OCI-LY3 (cell line): ENCODE measurements at regions not wholly inside any gene's neighbourhood (a gene's known extent, or its start where the extent isn't known, plus 50 kb on each side); places are given as distances from the start of the nearest gene placed in this dataset.
A peak's percentile ranks its signal among the peaks of the same experiment; 100 is the strongest.

ENCODE experiments used
- H2AFZ ChIP-seq: fragments of 200-600, 300-600 bp; shearing (Covaris generic); 2 replicates; pipeline ENCODE4 v1.6.0; 2014; ENCODE audit warnings: antibody characterized with exemption, low read depth, low read length
- H3K27ac ChIP-seq: fragments of 200-600, 300-600 bp; sonication (generic); 2 replicates; pipeline ENCODE4 v1.5.1; 2014; ENCODE audit warnings: mild to moderate bottlenecking, low read length, moderate library complexity, mixed read lengths
- H3K27me3 ChIP-seq: fragments of 200-600, 300-600 bp; sonication (generic); 2 replicates; pipeline ENCODE4 v1.6.1; 2014; ENCODE audit warnings: low read depth, low read length, mixed read lengths
- H3K36me3 ChIP-seq: fragments of 200-600, 300-600 bp; sonication (generic); replicated peaks from 2 replicates; pipeline ENCODE3; 2014; ENCODE audit warnings: low read depth, low read length, mixed read lengths
- H3K4me1 ChIP-seq: fragments of 300-600, 200-600 bp; sonication (generic); 2 replicates; pipeline ENCODE4 v1.6.1; 2014; ENCODE audit warnings: low read length, mixed read lengths
- H3K4me2 ChIP-seq: fragments of 200-600, 300-600 bp; sonication (generic); 2 replicates; pipeline ENCODE4 v1.6.1; 2014; ENCODE audit warnings: low read length, mixed read lengths
- H3K4me3 ChIP-seq: fragments of 300-600, 200-600 bp; sonication (generic); 2 replicates; pipeline ENCODE4 v1.5.1; 2014; ENCODE audit warnings: antibody characterized with exemption, mild to moderate bottlenecking, low read length, moderate library complexity
- H3K79me2 ChIP-seq: fragments of 300-600, 200-600 bp; shearing (Covaris generic); 2 replicates; pipeline ENCODE4 v1.6.1; 2014; ENCODE audit warnings: mild to moderate bottlenecking, low read length, mixed read lengths
- H3K9ac ChIP-seq: fragments of 300-600, 200-600 bp; shearing (Covaris generic); 2 replicates; pipeline ENCODE4 v1.6.0; 2014; ENCODE audit warnings: mild to moderate bottlenecking, low read length, moderate library complexity
- H3K9me3 ChIP-seq: fragments of 200-600, 300-600 bp; shearing (Covaris generic); 2 replicates; pipeline ENCODE4 v1.6.1; 2014; ENCODE audit warnings: low read length, mixed read lengths; ENCODE audit not compliant: insufficient read depth
- H4K20me1 ChIP-seq: fragments of 200-600, 300-600 bp; sonication (generic); 2 replicates; pipeline ENCODE4 v1.6.1; 2016; ENCODE audit warnings: low read length, mixed read lengths; ENCODE audit not compliant: insufficient read depth
- EZH2phosphoT487 ChIP-seq: fragments of 200-600 bp; shearing (Covaris generic); IDR thresholded peaks from 2 replicates; pipeline ENCODE4 v1.6.1; 2018; ENCODE audit warnings: antibody characterized with exemption, mixed run types, low read depth
- TF ChIP-seq, protein P1 (sequence below): fragments of 200-600, 300-600 bp; sonication (generic); IDR thresholded peaks from 2 replicates; pipeline ENCODE4 v1.5.1; 2014; ENCODE audit warnings: antibody characterized with exemption, low read length, low read depth

DNA sequence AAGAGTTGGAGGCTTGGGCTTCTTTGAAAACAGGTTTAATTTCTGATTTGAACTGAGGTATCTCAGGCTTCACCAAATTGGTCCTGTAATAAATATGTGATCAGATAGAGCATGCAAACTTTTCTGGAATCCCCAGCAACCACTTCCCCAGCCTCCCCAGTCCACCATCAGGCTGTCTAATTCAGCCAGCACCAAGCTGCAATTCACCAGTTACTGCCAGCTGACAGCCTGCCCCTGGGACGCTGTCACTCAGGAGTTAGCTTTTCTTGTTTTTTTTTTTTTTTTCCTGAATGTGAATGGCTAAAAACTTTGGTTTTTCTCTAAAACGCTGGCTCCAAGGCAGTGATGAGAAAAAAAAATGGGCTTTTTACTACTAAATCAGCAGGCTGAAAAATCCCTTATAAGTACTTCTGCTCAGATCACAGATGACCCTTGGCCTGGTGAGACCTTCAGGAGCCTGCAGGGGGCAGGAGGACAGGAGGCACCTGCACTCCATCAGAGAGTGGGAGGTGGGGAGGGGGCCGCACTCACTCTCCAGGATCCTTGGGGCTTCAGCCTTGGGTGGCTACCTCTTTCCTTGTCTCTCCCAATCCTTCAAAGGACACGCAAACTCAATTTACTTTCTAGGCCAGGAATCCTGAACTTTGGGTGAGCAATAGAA, 349.4 kb downstream of the GATA3 start:
- no peak overlapping the region for H3K4me3 ChIP-seq
- no peak overlapping the region for H3K9ac ChIP-seq
- no peaks in the 10 kb centered on the region for H3K4me1 ChIP-seq
- H3K9me3 ChIP-seq, result no peaks in the 10 kb centered on the region
- no peak overlapping the region for H3K27ac ChIP-seq
- no peak overlapping the region for H3K4me2 ChIP-seq
- H3K79me2 ChIP-seq, result no peaks in the 10 kb centered on the region
- H4K20me1 ChIP-seq, result no peaks in the 10 kb centered on the region
- H3K27me3 ChIP-seq, result no peaks in the 10 kb centered on the region
- H2AFZ ChIP-seq, result no peak overlapping the region
- no peaks in the 10 kb centered on the region for H3K36me3 ChIP-seq
- no peak for TF ChIP-seq EZH2phosphoT487

DNA sequence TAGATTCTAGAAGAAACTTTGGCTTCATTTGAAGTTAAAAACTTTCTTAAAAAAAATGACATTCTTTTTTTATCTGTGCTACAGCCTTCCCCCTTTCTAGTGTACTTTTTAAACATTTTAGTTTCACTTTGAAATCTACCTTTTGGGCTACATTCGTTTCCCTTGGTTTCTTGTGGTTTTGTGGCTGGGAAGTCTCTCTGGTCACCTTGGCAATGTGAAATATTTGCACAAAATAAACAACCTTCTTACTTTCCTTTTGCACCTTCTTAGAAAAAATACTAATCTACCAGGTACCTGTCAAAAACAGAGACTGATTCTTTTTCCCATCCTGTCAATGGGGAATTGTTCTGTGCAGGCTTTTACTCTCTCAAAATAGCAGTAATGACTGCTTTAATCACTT, 350.2 kb downstream of the GATA3 start:
- H3K27ac ChIP-seq, result no peak overlapping the region

DNA sequence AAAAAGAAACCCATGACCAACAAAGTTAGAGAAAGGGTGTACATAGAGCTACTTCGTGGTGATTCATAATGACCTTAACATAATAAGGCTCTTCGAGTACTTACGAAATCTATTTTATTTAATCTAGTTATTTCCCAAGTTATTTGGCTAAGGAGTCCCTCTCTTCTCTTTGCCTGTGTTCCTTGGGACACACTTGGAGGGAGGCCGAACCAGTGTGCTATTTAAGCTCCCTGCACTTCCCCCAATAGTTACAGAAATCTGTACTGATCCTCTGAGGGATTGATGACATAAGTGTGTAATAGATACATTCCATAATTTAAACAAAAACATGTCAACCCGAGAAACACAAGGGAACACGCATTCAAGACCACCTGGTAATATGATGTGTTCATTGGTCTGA, 351.1 kb downstream of the GATA3 start:
- Histone ChIP-seq H3K27me3 (no peaks in the 10 kb centered on the region), H3K4me3 (no peak overlapping the region), H3K9ac (no peak overlapping the region), H3K27ac (no peak overlapping the region), H3K36me3 (no peaks in the 10 kb centered on the region), H3K4me1 (no peaks in the 10 kb centered on the region), H2AFZ (no peak overlapping the region), H3K4me2 (no peak overlapping the region), H3K79me2 (no peaks in the 10 kb centered on the region), H3K9me3 (no peaks in the 10 kb centered on the region), H4K20me1 (no peaks in the 10 kb centered on the region)
- TF ChIP-seq, protein P1, sequence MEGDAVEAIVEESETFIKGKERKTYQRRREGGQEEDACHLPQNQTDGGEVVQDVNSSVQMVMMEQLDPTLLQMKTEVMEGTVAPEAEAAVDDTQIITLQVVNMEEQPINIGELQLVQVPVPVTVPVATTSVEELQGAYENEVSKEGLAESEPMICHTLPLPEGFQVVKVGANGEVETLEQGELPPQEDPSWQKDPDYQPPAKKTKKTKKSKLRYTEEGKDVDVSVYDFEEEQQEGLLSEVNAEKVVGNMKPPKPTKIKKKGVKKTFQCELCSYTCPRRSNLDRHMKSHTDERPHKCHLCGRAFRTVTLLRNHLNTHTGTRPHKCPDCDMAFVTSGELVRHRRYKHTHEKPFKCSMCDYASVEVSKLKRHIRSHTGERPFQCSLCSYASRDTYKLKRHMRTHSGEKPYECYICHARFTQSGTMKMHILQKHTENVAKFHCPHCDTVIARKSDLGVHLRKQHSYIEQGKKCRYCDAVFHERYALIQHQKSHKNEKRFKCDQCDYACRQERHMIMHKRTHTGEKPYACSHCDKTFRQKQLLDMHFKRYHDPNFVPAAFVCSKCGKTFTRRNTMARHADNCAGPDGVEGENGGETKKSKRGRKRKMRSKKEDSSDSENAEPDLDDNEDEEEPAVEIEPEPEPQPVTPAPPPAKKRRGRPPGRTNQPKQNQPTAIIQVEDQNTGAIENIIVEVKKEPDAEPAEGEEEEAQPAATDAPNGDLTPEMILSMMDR, result no peak
- TF ChIP-seq EZH2phosphoT487, result no peak

More for the DNA sequence above, 350.2 kb downstream of the GATA3 start:
- H3K9me3 ChIP-seq, result no peaks in the 10 kb centered on the region
- no peak overlapping the region for H3K9ac ChIP-seq
- no peak for TF ChIP-seq EZH2phosphoT487
- TF ChIP-seq, protein P1, result no peak
- peak overlapping the region; percentile 17; the same call in 1 of the 2 replicates for H3K4me2 ChIP-seq
- H3K79me2 ChIP-seq, result no peaks in the 10 kb centered on the region
- H4K20me1 ChIP-seq, result no peaks in the 10 kb centered on the region
- no peak overlapping the region for H3K4me3 ChIP-seq
- no peaks in the 10 kb centered on the region for H3K36me3 ChIP-seq
- no peak overlapping the region for H2AFZ ChIP-seq
- no peaks in the 10 kb centered on the region for H3K4me1 ChIP-seq
- no peaks in the 10 kb centered on the region for H3K27me3 ChIP-seq

DNA sequence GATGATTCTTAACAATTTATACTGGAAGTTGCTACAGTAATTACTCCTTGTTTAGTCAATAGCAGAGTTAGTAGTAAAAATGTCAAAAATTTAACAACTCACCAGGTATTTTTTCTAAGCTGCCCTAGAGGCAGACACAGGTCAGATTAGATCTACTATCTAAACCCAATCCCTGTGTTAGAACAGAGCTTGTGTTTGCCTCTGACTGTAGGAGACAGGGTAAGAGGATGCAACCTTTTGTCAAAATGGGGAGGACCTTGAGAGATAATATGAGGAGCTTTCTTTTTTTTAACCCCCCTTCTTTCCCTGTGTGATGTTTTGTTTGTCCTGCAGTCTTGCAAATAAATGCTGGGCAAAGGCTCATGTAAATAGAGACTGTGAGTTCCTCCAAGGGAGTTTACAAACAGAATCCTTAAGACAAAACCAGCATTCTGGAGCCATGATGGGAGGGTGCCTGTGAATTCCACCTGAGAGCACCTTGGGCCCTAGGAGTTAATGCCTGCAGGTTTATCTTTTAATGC, 353.1 kb downstream of the GATA3 start:
- Histone ChIP-seq H4K20me1 (no peaks in the 10 kb centered on the region), H3K4me1 (no peaks in the 10 kb centered on the region), H3K79me2 (no peaks in the 10 kb centered on the region), H3K9ac (no peak overlapping the region), H3K4me3 (no peak overlapping the region), H2AFZ (no peak overlapping the region), H3K27ac (no peak overlapping the region), H3K27me3 (no peaks in the 10 kb centered on the region), H3K36me3 (no peaks in the 10 kb centered on the region), H3K9me3 (no peaks in the 10 kb centered on the region), H3K4me2 (no peak overlapping the region)
- TF ChIP-seq, protein P1, result no peak
- TF ChIP-seq EZH2phosphoT487, result no peak
